Activated CD8-positive, alpha-beta T cell treated with anti-CD3 and anti-CD28 coated beads for 36 hours (primary cell): ENCODE measurements at regions not wholly inside any gene's neighbourhood (a gene's known extent, or its start where the extent isn't known, plus 50 kb on each side); places are given as distances from the start of the nearest gene placed in this dataset.
A peak's percentile ranks its signal among the peaks of the same experiment; 100 is the strongest.

ENCODE experiments used
- ATAC-seq: fragments of 200-7000 bp; cut with Tn5 transposase; one replicate; pipeline ENCODE4 v1.10.0; 2021; ENCODE audit warnings: mild to moderate bottlenecking, moderate library complexity
- CTCF ChIA-PET: fragments of 350-600 bp; sonication (Branson Sonifier 250); formaldehyde crosslinking; loops from one replicate; lab custom pipeline; 2021; ENCODE audit warnings: antibody characterized with exemption; lab: Charles Lee
- POLR2A ChIA-PET: fragments of 350-600 bp; sonication (Branson Sonifier 250); formaldehyde crosslinking; loops from one replicate; lab custom pipeline; 2021; ENCODE audit warnings: antibody characterized with exemption; lab: Charles Lee
- DNase-seq: peaks from one replicate; pipeline ENCODE4 v3.0.0-alpha.2; 2020
- H3K27ac Mint-ChIP-seq: one replicate; pipeline ENCODE4 v1.8.0; 2021; ENCODE audit warnings: mild to moderate bottlenecking, mixed read lengths
- H3K27me3 Mint-ChIP-seq: one replicate; pipeline ENCODE4 v1.8.0; 2021; ENCODE audit warnings: mixed read lengths
- H3K36me3 Mint-ChIP-seq: one replicate; pipeline ENCODE4 v1.8.0; 2021; ENCODE audit warnings: low read depth, mixed read lengths
- H3K4me1 Mint-ChIP-seq: one replicate; pipeline ENCODE4 v1.8.0; 2021; ENCODE audit warnings: low read depth, mixed read lengths
- H3K4me3 Mint-ChIP-seq: one replicate; pipeline ENCODE4 v1.8.0; 2021; ENCODE audit warnings: mild to moderate bottlenecking, moderate library complexity, mixed read lengths
- H3K9me3 Mint-ChIP-seq: one replicate; pipeline ENCODE4 v1.8.0; 2021; ENCODE audit warnings: mixed read lengths
- CTCF ChIP-seq: fragments of 200-600 bp; IDR thresholded peaks from one replicate; pipeline ENCODE4 v1.8.0; 2022; ENCODE audit warnings: antibody characterized with exemption, mild to moderate bottlenecking
- intact Hi-C: fragments of 100-400 bp; cut with micrococcal nuclease; formaldehyde crosslinking; loops from one replicate; pipeline ENCODE4 v1.10.0; 2022

GRCh38 chr9:7236186-7236585 lies 478.4 kb downstream of the KDM4C start:
- DNase-seq, result no peak
- no peak overlapping the region for H3K4me3 Mint-ChIP-seq
- H3K27me3 Mint-ChIP-seq, result peaks cover 1% of the 10 kb centered on the region
- H3K4me1 Mint-ChIP-seq, result no peaks in the 10 kb centered on the region
- intact Hi-C loops, result no loop called here
- no peak for TF ChIP-seq CTCF
- H3K36me3 Mint-ChIP-seq, result no peaks in the 10 kb centered on the region
- H3K9me3 Mint-ChIP-seq, result no peaks in the 10 kb centered on the region
- ATAC-seq, result no peak
- H3K27ac Mint-ChIP-seq, result no peak overlapping the region
- CTCF ChIA-PET, result no interaction called here
- POLR2A ChIA-PET, result no interaction called here

GRCh38 chr9:7234144-7234543 lies 476.4 kb downstream of the KDM4C start:
- CTCF ChIA-PET, result interaction anchor here (0.7 to 1.7 kb wide), 8 partner anchors 11 to 407 kb away, joined by 3 to 8 read pairs (median 3); no protein-coding TSS in a partner anchor
- Mint-ChIP-seq H3K4me3 (no peak overlapping the region), H3K27me3 (peaks cover 8% of the 10 kb centered on the region), H3K27ac (no peak overlapping the region), H3K4me1 (no peaks in the 10 kb centered on the region), H3K36me3 (no peaks in the 10 kb centered on the region), H3K9me3 (no peaks in the 10 kb centered on the region)
- ATAC-seq, result peak; percentile 87
- POLR2A ChIA-PET, result interaction anchor here (1.1 kb wide), 1 partner anchor 9 kb away, joined by 4 read pairs; no protein-coding TSS in a partner anchor
- peak; percentile 75 for DNase-seq
- intact Hi-C loops, result no loop called here
- peak; percentile 46 for TF ChIP-seq CTCF

- Mint-ChIP-seq H3K36me3 (no peaks in the 10 kb centered on the region), H3K4me3 (no peak overlapping the region), H3K9me3 (no peaks in the 10 kb centered on the region), H3K27me3 (peaks cover 7% of the 10 kb centered on the region), H3K4me1 (peaks cover 22% of the 10 kb centered on the region), H3K27ac (no peak overlapping the region)
- DNase-seq, result no peak
- CTCF ChIA-PET, result no interaction called here
- no peak for ATAC-seq
- TF ChIP-seq CTCF, result no peak
- POLR2A ChIA-PET, result interaction anchor here (0.7 kb wide), 1 partner anchor 746 kb away, joined by 3 read pairs; no protein-coding TSS in a partner anchor
- intact Hi-C loops, result no loop called here
Observed at GRCh38 chr9:7229571-7229970, 471.8 kb downstream of the KDM4C start.

- ChIA-PET POLR2A (interaction anchor here (0.6 kb wide), 1 partner anchor 109 kb away, joined by 3 read pairs; no protein-coding TSS in a partner anchor), CTCF (no interaction called here)
- Mint-ChIP-seq H3K36me3 (no peaks in the 10 kb centered on the region), H3K4me1 (peaks cover 22% of the 10 kb centered on the region), H3K27me3 (peaks cover 7% of the 10 kb centered on the region), H3K9me3 (no peaks in the 10 kb centered on the region), H3K4me3 (no peak overlapping the region), H3K27ac (no peak overlapping the region)
- ATAC-seq (no peak), DNase-seq (no peak)
- TF ChIP-seq CTCF, result no peak
- intact Hi-C loops, result no loop called here
Observed at GRCh38 chr9:7228726-7229125, 471.0 kb downstream of the KDM4C start.

GRCh38 chr9:7227951-7228350 lies 470.2 kb downstream of the KDM4C start:
- no peak overlapping the region for H3K4me3 Mint-ChIP-seq
- POLR2A ChIA-PET, result no interaction called here
- no peak for ATAC-seq
- H3K4me1 Mint-ChIP-seq, result peaks cover 22% of the 10 kb centered on the region
- intact Hi-C loops, result no loop called here
- TF ChIP-seq CTCF, result no peak
- H3K9me3 Mint-ChIP-seq, result no peaks in the 10 kb centered on the region
- no peak for DNase-seq
- H3K27ac Mint-ChIP-seq, result no peak overlapping the region
- no peaks in the 10 kb centered on the region for H3K36me3 Mint-ChIP-seq
- H3K27me3 Mint-ChIP-seq, result peaks cover 7% of the 10 kb centered on the region
- CTCF ChIA-PET, result interaction anchor here (1.5 kb wide), 1 partner anchor 11 kb away, joined by 5 read pairs; no protein-coding TSS in a partner anchor
